Fibroblast of villous mesenchyme (primary cell): ENCODE measurements at regions not wholly inside any gene's neighbourhood (a gene's known extent, or its start where the extent isn't known, plus 50 kb on each side); places are given as distances from the start of the nearest gene placed in this dataset.
A peak's percentile ranks its signal among the peaks of the same experiment; 100 is the strongest.
"Not testable (repeated sequence)": the region's sequence is repeated elsewhere in the genome, so short reads cannot be mapped to it uniquely, and the experiment has no call there.

ENCODE experiments used
- DNase-seq: peaks from one replicate; pipeline ENCODE4 v3.0.0-alpha.2; 2010; ENCODE audit warnings: low read depth
- H3K4me3 ChIP-seq: 2 replicates; pipeline ENCODE4 v1.5.1; 2011; ENCODE audit warnings: low read depth, mild to moderate bottlenecking, low read length
- TF ChIP-seq, protein P1 (sequence below): IDR thresholded peaks from 2 replicates; pipeline ENCODE4 v1.5.1; 2012; ENCODE audit warnings: low read depth, mild to moderate bottlenecking, low read length; ENCODE audit not compliant: insufficient read depth

DNA sequence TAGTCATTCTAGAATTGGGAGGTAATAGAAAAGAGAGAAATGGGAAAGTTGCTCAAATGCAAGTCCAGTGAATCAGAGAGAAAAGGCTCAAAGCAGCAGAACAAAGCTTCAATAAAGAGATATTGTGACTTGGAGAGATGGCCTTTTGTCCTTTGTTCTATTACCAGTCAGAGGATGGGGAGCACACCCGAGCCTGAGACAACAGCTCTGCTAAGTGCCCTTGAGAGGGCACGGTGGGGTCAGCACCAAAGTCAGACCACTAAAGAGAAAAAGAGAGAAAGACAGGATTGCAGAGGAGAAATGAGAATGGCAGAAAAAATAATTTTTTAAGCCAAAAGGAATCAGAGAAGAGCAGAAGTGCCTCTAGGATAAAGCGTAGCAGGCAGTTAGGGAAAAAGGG, 553.1 kb downstream of the TTLL7 start:
- not testable (repeated sequence) for DNase-seq, H3K4me3 ChIP-seq

DNA sequence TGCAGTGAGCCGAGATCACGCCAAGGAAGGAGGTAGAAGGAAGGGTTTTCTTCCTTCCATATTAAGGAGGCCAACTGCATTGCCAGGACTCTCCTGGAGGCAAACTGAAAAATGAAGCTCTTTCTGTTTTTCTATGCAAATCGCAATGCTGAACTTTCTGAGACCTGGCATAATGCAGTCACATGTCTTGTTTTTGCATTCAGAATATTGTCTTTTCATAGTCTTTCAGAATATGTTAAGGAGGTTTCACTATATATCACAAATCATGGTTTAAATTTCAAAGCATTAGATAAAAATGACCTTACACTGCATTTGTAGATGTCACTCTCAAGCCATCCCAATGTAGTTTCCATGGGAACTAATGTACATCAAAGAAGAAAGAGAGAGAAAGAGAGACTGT, 556.5 kb downstream of the TTLL7 start:
- not testable (repeated sequence) for DNase-seq, H3K4me3 ChIP-seq

DNA sequence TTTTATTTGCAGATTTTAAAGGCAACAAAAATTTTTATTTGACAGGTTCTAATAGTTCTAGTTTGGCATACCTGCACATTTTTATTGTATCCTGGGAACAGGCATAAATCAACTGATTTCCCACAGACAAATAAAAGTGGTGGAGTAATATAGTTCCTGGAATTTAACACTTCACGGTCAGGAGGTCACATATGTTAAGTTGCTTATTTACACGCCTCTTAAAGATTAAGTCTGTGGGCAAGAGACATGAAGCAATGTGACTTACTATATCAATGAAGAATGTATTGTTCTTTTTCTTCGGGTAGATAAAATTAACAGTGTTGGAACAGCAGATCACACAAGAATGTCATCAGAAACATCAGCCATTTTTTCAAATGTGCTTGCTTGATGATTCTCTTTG, 558.3 kb downstream of the TTLL7 start:
- DNase-seq = peak; percentile 53
- not testable (repeated sequence) for H3K4me3 ChIP-seq

DNA sequence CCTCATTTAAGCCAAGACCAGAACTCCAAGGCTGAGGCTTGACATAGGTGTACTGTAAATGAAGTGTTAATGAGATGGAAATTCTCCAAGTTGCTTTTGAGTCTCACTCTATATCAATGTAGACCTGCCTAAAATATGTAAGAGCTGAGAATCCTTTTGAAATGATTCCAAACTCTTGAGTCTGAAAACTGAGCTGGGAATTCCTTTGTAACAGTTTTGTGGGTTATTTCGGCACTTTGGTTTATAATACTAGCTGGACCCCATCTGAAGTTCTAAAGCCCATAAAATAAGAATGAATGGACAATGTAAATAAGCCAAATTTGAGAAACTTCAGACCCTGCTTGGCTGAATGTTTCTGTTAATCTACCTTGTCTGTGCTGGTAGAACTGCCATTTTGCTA, 558.9 kb downstream of the TTLL7 start:
- H3K4me3 ChIP-seq = not testable (repeated sequence)
- peak; percentile 9 for DNase-seq

DNA sequence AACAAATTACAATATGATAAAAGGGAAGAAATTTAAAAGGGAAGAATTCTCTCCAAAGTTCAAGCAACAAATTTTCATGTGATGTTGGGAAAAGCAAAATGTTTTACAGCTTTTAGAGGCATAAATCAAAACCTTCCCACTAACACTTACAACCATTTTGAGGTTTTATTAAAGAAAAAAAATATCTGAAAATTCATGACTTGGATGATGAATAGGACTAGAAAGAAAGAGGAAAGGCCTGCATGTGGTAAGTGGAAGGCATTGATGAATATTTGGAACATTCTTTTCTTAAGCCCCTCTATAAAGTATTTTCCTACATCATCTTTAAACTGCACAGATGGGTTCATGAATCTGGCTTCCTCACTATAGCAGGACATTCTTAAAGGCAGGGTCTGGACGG, 560.6 kb downstream of the TTLL7 start:
- not testable (repeated sequence) for DNase-seq, H3K4me3 ChIP-seq

DNA sequence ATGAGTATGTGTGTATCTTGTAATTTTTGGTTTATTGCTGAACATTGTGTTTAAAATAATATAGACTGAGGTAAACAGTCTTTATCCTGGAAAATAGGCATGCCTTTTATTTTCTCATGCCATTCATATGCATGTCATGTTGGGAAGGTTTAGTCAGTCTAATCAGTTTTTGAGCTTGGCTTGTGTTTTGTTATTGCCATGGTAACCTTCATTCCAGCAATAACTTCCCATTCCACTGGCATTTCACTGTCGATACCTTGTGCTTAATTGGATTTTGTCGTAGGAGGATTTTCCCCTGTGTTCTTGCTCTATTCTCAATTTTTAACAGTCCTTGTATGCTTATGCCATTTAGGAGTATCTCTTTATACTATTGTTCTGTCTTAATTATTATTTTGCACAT, 563.6 kb downstream of the TTLL7 start:
- not testable (repeated sequence) for H3K4me3 ChIP-seq, DNase-seq

DNA sequence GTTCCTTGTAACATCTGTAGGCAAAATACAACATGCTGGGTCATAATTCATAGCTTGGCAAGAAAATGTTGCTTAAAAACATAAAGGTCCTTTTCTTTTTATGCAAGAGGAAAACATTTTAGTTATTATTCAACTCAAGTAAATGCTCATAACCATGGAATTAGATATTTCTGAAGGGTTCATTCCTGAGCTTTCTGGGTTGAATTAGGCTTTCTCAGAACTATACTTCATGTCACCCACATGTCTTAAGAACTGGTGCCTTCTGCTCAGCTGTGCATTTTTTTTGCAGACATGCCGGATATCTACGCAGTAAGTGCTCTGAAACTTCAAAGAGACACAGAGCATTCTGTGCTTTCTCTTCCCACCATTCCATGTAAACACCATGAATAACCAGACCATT, 571.4 kb downstream of the TTLL7 start:
- DNase-seq, H3K4me3 ChIP-seq: not testable (repeated sequence)

DNA sequence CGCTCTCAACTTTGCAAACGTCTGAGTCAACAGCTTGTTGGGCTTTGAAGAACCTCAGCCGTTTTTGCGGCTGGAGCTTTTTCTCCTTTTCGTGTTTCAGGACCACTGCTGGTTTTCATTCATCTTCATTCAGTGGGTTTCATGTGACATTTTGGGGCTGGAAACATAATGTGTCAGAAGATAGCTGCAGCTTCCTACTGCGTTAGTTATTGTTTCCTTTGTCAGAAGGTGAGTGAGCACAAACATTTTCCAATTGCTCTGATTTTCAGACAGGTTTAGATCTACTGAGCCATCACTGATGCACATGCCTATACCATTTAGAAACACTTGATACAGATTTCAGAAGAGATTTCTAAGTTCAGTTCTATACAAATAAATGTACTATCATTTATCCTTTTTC, 575.5 kb downstream of the TTLL7 start:
- H3K4me3 ChIP-seq, DNase-seq: not testable (repeated sequence)

DNA sequence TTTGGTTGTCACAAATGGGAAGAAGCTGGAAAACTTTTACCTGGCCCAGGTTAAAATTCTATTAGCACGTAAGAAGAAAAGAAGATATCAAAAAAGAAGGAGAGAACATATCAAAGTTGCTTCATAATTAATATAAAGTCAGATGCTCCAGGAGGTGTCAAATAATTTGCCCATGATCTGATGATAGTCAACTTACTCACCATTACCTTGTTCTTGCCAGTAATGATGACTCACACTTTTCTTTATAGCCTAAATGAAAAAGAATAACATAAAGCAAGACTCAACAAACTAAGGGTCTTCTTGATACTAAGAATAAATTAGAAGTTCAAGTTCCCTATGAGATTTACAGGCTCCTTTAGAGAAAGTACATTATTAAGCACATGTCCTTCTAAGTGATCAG, 580.4 kb downstream of the TTLL7 start:
- no peak overlapping the region for H3K4me3 ChIP-seq
- DNase-seq = no peak
- TF ChIP-seq, protein P1, sequence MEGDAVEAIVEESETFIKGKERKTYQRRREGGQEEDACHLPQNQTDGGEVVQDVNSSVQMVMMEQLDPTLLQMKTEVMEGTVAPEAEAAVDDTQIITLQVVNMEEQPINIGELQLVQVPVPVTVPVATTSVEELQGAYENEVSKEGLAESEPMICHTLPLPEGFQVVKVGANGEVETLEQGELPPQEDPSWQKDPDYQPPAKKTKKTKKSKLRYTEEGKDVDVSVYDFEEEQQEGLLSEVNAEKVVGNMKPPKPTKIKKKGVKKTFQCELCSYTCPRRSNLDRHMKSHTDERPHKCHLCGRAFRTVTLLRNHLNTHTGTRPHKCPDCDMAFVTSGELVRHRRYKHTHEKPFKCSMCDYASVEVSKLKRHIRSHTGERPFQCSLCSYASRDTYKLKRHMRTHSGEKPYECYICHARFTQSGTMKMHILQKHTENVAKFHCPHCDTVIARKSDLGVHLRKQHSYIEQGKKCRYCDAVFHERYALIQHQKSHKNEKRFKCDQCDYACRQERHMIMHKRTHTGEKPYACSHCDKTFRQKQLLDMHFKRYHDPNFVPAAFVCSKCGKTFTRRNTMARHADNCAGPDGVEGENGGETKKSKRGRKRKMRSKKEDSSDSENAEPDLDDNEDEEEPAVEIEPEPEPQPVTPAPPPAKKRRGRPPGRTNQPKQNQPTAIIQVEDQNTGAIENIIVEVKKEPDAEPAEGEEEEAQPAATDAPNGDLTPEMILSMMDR = no peak

DNA sequence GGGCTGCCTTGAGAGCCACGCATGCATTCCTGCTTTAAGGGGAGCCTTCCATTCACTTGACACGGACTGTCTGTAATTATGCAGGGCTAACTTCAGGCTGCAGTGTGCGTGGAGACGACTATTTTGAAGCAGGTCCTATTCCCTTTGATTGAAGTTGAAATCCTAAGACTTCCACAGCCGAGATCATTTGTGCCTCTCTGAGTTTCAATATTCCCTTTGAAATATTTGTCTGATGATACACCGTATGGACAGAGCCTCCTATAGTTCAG, 585.2 kb downstream of the TTLL7 start:
- H3K4me3 ChIP-seq, DNase-seq: not testable (repeated sequence)

DNA sequence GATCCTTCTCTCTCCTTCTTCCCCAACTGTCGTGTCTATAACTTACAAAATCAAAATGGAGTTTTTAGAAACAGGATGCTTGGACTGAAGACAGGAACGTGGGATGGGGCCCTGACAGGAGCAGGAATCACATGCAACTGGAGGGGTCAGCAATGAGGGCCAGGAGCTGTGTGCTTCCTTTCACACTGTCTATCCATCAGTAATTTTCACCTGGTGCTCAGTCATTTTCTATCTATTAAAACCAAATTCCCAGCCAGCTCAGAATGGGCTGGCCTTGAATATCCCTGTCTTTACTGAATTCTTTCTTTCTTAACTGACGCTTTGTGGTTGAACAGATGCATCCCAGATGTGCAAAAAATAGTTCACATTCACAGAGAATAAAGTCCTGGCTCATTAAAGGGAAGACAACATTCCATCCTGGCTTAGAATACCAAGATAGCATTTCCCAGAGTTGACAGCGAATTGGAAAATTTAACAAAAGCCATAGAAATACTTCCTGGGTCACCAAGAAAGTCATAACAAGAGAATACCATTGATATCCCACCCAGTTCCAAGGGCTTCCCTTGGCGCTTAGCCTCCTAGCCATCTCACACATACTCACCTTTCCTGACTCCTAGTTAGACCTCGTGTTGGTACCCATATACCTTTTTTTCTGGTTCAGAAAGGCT, 588.1 kb downstream of the TTLL7 start:
- not testable (repeated sequence) for H3K4me3 ChIP-seq, DNase-seq

DNA sequence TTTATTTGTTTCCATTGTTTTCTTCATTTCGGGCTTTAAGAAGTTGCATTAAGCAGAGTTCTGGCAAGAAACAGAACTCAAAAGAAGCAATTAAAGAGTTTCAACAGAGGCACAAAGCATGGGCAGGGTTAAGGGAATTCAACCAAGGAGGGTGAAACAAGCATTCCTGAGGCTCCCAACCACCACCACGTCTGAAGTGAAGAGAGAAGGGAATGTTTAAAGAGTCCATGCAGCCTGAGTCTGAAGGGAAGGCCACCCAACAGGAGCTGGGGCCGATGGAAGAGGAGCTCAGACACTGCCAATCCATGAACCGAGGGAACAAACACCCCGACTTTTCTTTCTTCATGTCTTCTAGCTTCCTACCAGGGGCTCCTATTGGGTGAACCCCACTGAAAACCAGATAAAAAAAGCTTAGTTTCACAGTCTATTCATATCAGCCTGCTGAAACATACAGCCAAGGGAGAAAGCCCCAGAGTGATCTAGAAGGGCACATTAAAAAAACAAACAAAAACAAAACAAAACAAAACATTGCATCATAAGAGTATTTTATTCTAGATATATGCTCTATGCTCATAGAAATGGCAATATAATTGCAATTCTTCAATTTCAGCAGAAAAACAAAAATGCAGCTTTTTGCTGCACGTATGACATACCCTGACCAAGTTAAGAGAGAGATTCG, 592.1 kb downstream of the TTLL7 start:
- not testable (repeated sequence) for H3K4me3 ChIP-seq, DNase-seq

DNA sequence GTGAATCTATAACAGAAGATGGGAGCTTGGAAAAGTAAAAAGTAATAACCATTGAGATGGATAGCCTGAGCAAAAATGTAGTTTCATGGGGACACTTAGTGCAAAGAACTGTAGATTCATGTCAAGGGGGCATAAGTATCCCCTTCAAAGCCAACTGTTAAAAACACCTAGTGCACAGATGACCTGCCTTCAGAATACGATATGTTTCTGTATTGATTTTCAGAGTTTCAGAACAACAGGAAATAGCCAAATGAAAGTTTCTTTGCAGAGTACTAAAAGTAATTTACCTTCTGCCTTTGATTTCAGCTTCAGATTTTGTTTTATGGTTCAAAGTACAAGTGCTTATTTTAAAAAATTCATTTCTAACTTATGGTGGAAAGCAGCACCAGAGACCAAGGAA, 593.1 kb downstream of the TTLL7 start:
- not testable (repeated sequence) for H3K4me3 ChIP-seq, DNase-seq

DNA sequence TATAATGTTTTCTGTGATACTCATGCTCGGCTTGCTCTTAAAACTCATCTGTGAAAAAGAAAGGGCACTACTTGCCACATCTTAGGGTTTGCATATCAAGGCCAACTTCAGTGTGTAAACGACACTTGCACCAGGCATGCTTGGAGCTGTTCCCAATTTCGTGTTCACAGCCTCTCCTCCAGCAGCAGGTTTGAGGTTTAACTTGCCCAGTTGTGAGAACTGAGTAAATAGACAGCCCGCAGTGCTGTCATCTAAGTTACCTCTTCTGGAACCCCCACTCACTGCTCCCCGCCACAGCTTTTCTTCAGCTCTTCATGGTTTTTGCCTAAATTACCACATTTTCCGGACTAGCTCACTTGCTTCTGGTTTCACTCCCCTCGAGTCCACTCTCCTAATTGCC, 595.4 kb downstream of the TTLL7 start:
- not testable (repeated sequence) for H3K4me3 ChIP-seq, DNase-seq

DNA sequence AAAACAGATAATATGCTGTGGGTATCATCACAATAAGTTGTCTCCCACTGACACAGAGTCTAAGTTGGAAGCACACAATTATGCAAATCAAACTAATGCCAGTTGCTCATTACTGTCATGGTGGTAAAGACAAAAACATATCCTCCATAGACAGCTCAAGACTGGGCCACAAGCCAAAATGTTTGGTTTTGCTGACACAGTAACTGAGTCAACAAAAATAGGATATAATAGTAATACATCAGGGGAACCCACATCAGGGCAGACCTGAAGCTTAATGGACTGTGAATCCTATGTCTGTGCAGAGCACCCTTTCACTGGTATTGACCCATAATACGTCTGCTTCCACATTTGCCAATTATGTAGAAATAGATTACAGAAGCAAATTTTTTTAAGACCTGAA, 597.8 kb downstream of the TTLL7 start:
- not testable (repeated sequence) for H3K4me3 ChIP-seq, DNase-seq

DNA sequence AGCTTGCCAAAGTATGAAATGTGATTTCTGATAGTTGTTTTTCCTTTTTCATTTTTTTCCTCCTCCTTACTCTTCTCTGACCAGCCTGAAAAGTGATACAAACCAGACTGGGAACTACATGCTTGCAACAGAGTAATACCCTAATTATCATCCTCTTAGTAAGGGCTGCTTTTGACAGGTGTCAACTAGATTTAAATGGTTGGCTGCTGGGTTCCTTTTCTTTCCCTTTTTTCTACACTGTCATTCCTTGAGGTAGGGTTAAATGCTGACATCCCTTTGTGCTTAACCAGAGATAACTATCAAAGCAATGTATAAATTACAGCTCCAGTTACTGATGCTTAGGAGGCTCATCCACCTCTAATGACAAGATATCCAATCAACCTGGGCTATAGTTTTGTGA, 598.8 kb downstream of the TTLL7 start:
- not testable (repeated sequence) for DNase-seq, H3K4me3 ChIP-seq

DNA sequence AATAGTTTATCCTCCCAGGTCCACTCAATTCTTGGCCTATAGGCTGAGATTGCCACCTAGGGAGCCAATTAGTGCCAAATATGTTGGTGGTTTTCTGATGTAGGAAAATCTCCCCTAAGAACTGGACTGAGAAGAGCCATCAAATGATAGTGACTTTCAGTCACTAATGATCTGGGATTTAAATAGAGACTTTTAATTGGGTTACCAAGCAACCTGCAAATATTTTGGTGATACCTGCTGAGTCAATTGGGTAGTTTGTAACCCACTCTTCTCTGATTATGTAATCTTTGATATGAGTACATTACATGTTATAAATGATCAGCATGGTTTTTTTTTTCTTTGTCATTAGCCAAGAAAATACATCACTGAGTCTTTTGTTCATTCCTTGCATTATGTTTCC, 600.8 kb downstream of the TTLL7 start:
- DNase-seq, H3K4me3 ChIP-seq: not testable (repeated sequence)

DNA sequence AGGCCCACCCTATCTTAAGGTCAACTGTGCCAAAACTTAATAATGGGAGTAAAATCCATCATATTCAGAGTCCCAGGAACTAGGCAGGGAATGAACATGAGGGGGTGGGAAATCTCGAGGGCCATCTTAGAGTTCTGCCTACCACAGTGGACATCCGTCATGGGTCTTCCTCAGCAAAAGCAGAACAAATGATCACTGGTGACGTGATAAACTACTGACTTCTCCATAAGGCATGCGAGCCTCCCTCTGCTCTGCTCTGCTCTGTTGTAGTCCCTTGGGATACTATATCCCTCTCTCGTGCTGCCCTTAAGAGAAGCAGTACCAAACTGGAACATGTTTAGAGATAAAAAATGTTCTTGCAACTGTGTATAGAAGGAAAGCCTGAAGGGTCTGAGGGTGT, 603.8 kb downstream of the TTLL7 start:
- DNase-seq, H3K4me3 ChIP-seq: not testable (repeated sequence)

DNA sequence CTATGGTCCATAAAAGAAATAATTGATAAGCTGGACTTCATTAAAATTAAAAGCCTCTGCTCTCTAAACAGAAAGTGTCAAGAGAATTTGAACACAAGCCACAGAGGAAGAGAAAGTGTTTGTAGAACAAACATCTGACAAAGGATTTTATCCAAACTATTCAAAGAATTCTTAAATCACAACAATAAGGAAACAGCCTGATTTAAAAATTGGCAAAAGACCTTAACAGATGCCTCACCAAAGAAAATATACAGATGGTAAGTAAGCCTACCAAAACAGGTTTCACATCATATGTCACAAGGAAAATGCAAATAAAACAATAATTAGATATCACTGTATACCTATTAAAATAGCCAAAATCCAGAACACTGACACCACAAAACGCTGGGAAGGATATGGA, 612.0 kb downstream of the TTLL7 start:
- DNase-seq, H3K4me3 ChIP-seq: not testable (repeated sequence)
